HG03521 (cell line): ENCODE measurements at regions not wholly inside any gene's neighbourhood (a gene's known extent, or its start where the extent isn't known, plus 50 kb on each side); places are given as distances from the start of the nearest gene placed in this dataset.

ENCODE experiments used
- ATAC-seq: cut with Tn5 transposase; IDR thresholded peaks from one replicate; pipeline ENCODE4 v1.9.1; 2021; ENCODE audit warnings: mild to moderate bottlenecking, moderate library complexity; ENCODE audit not compliant: unreplicated experiment

- no peak for ATAC-seq
Observed at GRCh38 chr22:48871176-48871840, 956.4 kb downstream of the BRD1 start.

- ATAC-seq: no peak
Observed at GRCh38 chr22:48870436-48870835, 957.2 kb downstream of the BRD1 start.

GRCh38 chr22:48869788-48870187 is 957.9 kb downstream of the BRD1 start:
- ATAC-seq: no peak

GRCh38 chr22:48869161-48869560 is 958.5 kb downstream of the BRD1 start:
- ATAC-seq: no peak

GRCh38 chr22:48868554-48868953 is 959.1 kb downstream of the BRD1 start:
- no peak for ATAC-seq

- no peak for ATAC-seq
Observed at GRCh38 chr22:48867891-48868290, 959.8 kb downstream of the BRD1 start.

- ATAC-seq: no peak
Observed at GRCh38 chr22:48866906-48867681, 960.6 kb downstream of the BRD1 start.

- ATAC-seq: no peak
Observed at GRCh38 chr22:48864748-48865147, 962.9 kb downstream of the BRD1 start.

- ATAC-seq: no peak
Observed at GRCh38 chr22:48863965-48864528, 963.6 kb downstream of the BRD1 start.

GRCh38 chr22:48860557-48860956 is 967.1 kb downstream of the BRD1 start:
- ATAC-seq: no peak

- no peak for ATAC-seq
Observed at GRCh38 chr22:48858856-48859255, 968.8 kb downstream of the BRD1 start.

GRCh38 chr22:48858121-48858520 is 969.6 kb downstream of the BRD1 start:
- no peak for ATAC-seq

GRCh38 chr22:48857202-48857805 is 970.4 kb downstream of the BRD1 start:
- ATAC-seq: no peak

- ATAC-seq: no peak
Observed at GRCh38 chr22:48856308-48856615, 971.4 kb downstream of the BRD1 start.

GRCh38 chr22:48855593-48856307 is 971.9 kb downstream of the BRD1 start:
- no peak for ATAC-seq

GRCh38 chr22:48855013-48855412 is 972.7 kb downstream of the BRD1 start:
- ATAC-seq: no peak

- ATAC-seq: no peak
Observed at GRCh38 chr22:48853627-48854240, 973.9 kb downstream of the BRD1 start.

- ATAC-seq: no peak
Observed at GRCh38 chr22:48851933-48852549, 975.6 kb downstream of the BRD1 start.

GRCh38 chr22:48850658-48851287 is 976.9 kb downstream of the BRD1 start:
- no peak for ATAC-seq
